GM13976 (cell line): ENCODE measurements at regions not wholly inside any gene's neighbourhood (a gene's known extent, or its start where the extent isn't known, plus 50 kb on each side); places are given as distances from the start of the nearest gene placed in this dataset.
"Not testable (repeated sequence)": the region's sequence is repeated elsewhere in the genome, so short reads cannot be mapped to it uniquely, and the experiment has no call there.

Experiments
- DNase-seq: peaks from one replicate; pipeline ENCODE4 v3.0.0; 2012; ENCODE audit warnings: low spot score
- in situ Hi-C: fragments of 300-500 bp; cut with MboI; formaldehyde crosslinking; loops from one replicate; pipeline ENCODE4 v1.12.0; 2022; ENCODE audit warnings: low sequenced_read_pairs, mixed read lengths, inconsistent platforms; ENCODE audit not compliant: unreplicated experiment
- TF ChIP-seq, protein P1 (sequence below): IDR thresholded peaks from 2 replicates; pipeline ENCODE4 v1.5.1; 2012; ENCODE audit warnings: borderline replicate concordance, mild to moderate bottlenecking; ENCODE audit not compliant: insufficient read depth; ENCODE audit errors: extremely low read depth, missing control alignments, control extremely low read depth

GRCh38 chr11:106161775-106162634 is 84.5 kb downstream of the AASDHPPT start:
- TF ChIP-seq, protein P1, sequence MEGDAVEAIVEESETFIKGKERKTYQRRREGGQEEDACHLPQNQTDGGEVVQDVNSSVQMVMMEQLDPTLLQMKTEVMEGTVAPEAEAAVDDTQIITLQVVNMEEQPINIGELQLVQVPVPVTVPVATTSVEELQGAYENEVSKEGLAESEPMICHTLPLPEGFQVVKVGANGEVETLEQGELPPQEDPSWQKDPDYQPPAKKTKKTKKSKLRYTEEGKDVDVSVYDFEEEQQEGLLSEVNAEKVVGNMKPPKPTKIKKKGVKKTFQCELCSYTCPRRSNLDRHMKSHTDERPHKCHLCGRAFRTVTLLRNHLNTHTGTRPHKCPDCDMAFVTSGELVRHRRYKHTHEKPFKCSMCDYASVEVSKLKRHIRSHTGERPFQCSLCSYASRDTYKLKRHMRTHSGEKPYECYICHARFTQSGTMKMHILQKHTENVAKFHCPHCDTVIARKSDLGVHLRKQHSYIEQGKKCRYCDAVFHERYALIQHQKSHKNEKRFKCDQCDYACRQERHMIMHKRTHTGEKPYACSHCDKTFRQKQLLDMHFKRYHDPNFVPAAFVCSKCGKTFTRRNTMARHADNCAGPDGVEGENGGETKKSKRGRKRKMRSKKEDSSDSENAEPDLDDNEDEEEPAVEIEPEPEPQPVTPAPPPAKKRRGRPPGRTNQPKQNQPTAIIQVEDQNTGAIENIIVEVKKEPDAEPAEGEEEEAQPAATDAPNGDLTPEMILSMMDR, result no peak
- in situ Hi-C loops, result no loop called here
- no peak for DNase-seq

DNA sequence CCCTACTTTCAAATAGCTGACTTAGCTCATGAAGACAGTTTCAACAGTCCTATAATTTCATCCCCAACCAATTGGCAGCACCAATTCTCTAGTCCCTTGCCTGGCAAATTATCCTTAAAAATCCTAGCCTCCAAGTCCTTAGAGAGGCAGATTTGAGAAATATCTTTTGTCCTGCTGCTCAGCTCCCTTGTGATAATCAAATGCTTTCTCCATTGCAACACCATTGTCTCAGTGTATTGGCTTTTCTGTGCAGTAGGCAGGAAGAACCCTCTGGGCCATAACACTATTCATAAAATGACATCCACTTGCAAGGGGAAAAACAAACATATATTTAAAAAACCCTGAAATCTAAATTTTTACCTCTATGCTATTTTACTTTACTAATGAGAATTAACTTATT is 89.6 kb downstream of the AASDHPPT start:
- in situ Hi-C loops, result no loop called here
- TF ChIP-seq, protein P1, result no peak
- no peak for DNase-seq

- TF ChIP-seq, protein P1, result no peak
- no peak for DNase-seq
- in situ Hi-C loops, result no loop called here
Observed at GRCh38 chr11:106172386-106172991, 95.0 kb downstream of the AASDHPPT start.

- TF ChIP-seq, protein P1, result no peak
- in situ Hi-C loops, result no loop called here
- DNase-seq, result no peak
Observed at GRCh38 chr11:106173291-106173690, 95.8 kb downstream of the AASDHPPT start.

DNA sequence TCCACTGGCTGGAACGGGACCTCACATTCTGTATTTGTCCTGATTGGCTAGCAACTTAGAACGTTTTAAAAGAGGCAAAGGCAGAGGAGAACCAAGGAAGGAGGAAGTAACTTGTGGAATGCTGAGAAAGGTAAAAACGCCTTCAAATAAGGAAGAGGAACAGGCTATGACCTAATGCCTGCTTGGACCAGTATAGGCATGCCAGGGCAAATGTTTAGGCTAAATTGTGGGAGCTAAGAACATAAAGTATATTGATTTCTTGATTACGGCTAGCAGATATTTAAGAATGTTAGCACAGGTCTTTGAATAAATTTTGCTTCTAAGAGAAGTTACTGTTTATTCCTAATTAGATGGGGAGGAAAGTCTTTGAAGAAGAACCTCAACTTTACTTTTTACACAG is 96.5 kb downstream of the AASDHPPT start:
- in situ Hi-C loops, DNase-seq: not testable (repeated sequence)

- no peak for DNase-seq
- TF ChIP-seq, protein P1, result no peak
- in situ Hi-C loops, result no loop called here
Observed at GRCh38 chr11:106176817-106177216, 99.4 kb downstream of the AASDHPPT start.

GRCh38 chr11:106177311-106177710 is 99.8 kb downstream of the AASDHPPT start:
- no peak for DNase-seq
- TF ChIP-seq, protein P1, result no peak
- in situ Hi-C loops, result no loop called here
